Breast epithelium (tissue), 3 donors: ENCODE measurements at regions not wholly inside any gene's neighbourhood (a gene's known extent, or its start where the extent isn't known, plus 50 kb on each side); places are given as distances from the start of the nearest gene placed in this dataset.

ENCODE experiments used
- POLR2AphosphoS5 ChIP-seq, 3 donors: sonication (generic); formaldehyde crosslinking; IDR thresholded peaks; one replicate each; pipeline ENCODE4 v1.6.1; 2017; ENCODE audit warnings: antibody characterized with exemption in 3 of 3
- TF ChIP-seq, protein P1 (sequence below), 3 donors: fragments of 450-650 bp; IDR thresholded peaks; one replicate each; pipeline ENCODE4 v1.5.1; 2016 to 2017; ENCODE audit warnings: antibody characterized with exemption in 3 of 3, mild to moderate bottlenecking in 3 of 3, moderate library complexity in 3 of 3

- TF ChIP-seq, protein P1, sequence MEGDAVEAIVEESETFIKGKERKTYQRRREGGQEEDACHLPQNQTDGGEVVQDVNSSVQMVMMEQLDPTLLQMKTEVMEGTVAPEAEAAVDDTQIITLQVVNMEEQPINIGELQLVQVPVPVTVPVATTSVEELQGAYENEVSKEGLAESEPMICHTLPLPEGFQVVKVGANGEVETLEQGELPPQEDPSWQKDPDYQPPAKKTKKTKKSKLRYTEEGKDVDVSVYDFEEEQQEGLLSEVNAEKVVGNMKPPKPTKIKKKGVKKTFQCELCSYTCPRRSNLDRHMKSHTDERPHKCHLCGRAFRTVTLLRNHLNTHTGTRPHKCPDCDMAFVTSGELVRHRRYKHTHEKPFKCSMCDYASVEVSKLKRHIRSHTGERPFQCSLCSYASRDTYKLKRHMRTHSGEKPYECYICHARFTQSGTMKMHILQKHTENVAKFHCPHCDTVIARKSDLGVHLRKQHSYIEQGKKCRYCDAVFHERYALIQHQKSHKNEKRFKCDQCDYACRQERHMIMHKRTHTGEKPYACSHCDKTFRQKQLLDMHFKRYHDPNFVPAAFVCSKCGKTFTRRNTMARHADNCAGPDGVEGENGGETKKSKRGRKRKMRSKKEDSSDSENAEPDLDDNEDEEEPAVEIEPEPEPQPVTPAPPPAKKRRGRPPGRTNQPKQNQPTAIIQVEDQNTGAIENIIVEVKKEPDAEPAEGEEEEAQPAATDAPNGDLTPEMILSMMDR (IDR thresholded peaks at IDR 0.05): no peak
- TF ChIP-seq POLR2AphosphoS5 (IDR thresholded peaks at IDR 0.05): no peak
These were observed 84.4 kb downstream of the SLC25A47 start for GRCh38 chr14:100407376-100408102.
